GM23338 (cell line): ENCODE measurements at regions not wholly inside any gene's neighbourhood (a gene's known extent, or its start where the extent isn't known, plus 50 kb on each side); places are given as distances from the start of the nearest gene placed in this dataset.

Source experiments
- ATAC-seq: fragments of 200-7000 bp; cut with Tn5 transposase; 3 replicates; pipeline ENCODE4 v1.9.1; 2020
- DNase-seq: peaks from one replicate; pipeline ENCODE4 v3.0.0-alpha.2; 2015; ENCODE audit warnings: low spot score
- H2AFZ ChIP-seq: fragments of 200-600 bp; sonication (generic); 2 replicates; pipeline ENCODE4 v1.8.0; 2016; ENCODE audit warnings: antibody characterized with exemption, mild to moderate bottlenecking, moderate library complexity
- H3F3A ChIP-seq: fragments of 200-600 bp; sonication (generic); replicated peaks from 2 replicates; pipeline ENCODE4 v1.8.0; 2017; ENCODE audit warnings: antibody characterized with exemption, mixed run types, low read depth
- H3K27ac ChIP-seq: fragments of 200-600 bp; sonication (generic); 2 replicates; pipeline ENCODE4 v1.6.1; 2016; ENCODE audit warnings: low read depth
- H3K27me3 ChIP-seq: fragments of 200-600 bp; sonication (generic); 2 replicates; pipeline ENCODE4 v1.8.0; 2016; ENCODE audit warnings: mild to moderate bottlenecking, mixed run types, moderate library complexity; ENCODE audit not compliant: insufficient read depth
- H3K36me3 ChIP-seq: fragments of 200-600 bp; sonication (generic); 2 replicates; pipeline ENCODE4 v1.8.0; 2016; ENCODE audit warnings: mild to moderate bottlenecking; ENCODE audit not compliant: insufficient read depth
- H3K4me1 ChIP-seq: fragments of 200-600 bp; sonication (generic); 2 replicates; pipeline ENCODE4 v1.8.0; 2016; ENCODE audit warnings: mild to moderate bottlenecking, moderate library complexity; ENCODE audit not compliant: insufficient read depth
- H3K4me2 ChIP-seq: fragments of 200-600 bp; sonication (generic); 2 replicates; pipeline ENCODE4 v1.7.1; 2017; ENCODE audit warnings: mixed run types
- H3K4me3 ChIP-seq: fragments of 200-600 bp; sonication (generic); 2 replicates; pipeline ENCODE4 v1.6.1; 2016; ENCODE audit warnings: mixed run types
- H3K79me2 ChIP-seq: fragments of 200-600 bp; sonication (generic); replicated peaks from 2 replicates; pipeline ENCODE4 v1.8.0; 2017; ENCODE audit warnings: mild to moderate bottlenecking; ENCODE audit not compliant: insufficient read depth
- H3K9me2 ChIP-seq: fragments of 200-600 bp; sonication (generic); 2 replicates; pipeline ENCODE4 v1.8.0; 2017; ENCODE audit not compliant: insufficient read depth
- H4K20me1 ChIP-seq: fragments of 200-600 bp; sonication (generic); replicated peaks from 2 replicates; pipeline ENCODE4 v1.8.0; 2017; ENCODE audit warnings: mild to moderate bottlenecking; ENCODE audit not compliant: insufficient read depth
- H3K27ac Mint-ChIP-seq: 2 replicates; pipeline ENCODE4 v1.8.0; 2020; ENCODE audit warnings: inconsistent platforms, mild to moderate bottlenecking, moderate library complexity, mixed read lengths
- H3K27me3 Mint-ChIP-seq: 3 replicates; pipeline ENCODE4 v1.8.0; 2022; ENCODE audit warnings: low read depth, mild to moderate bottlenecking, moderate library complexity, mixed read lengths, inconsistent platforms; ENCODE audit not compliant: insufficient read depth, poor library complexity
- H3K36me3 Mint-ChIP-seq: 3 replicates; pipeline ENCODE4 v1.8.0; 2021; ENCODE audit warnings: low read depth, mild to moderate bottlenecking, inconsistent platforms, moderate library complexity, mixed read lengths
- H3K4me1 Mint-ChIP-seq: 3 replicates; pipeline ENCODE4 v1.8.0; 2020; ENCODE audit warnings: mild to moderate bottlenecking, inconsistent platforms, mixed read lengths
- H3K4me3 Mint-ChIP-seq: 3 replicates; pipeline ENCODE4 v1.8.0; 2021; ENCODE audit warnings: moderate library complexity, mild to moderate bottlenecking, inconsistent platforms, mixed read lengths
- H3K9me3 Mint-ChIP-seq: 3 replicates; pipeline ENCODE4 v1.8.0; 2020; ENCODE audit warnings: moderate library complexity, mild to moderate bottlenecking, inconsistent platforms, mixed read lengths
- CTCF ChIP-seq, 2 experiments: fragments of 200-600 bp in 1 of 2; sonication (generic) in 1 of 2; conservative IDR thresholded peaks; 2 replicates each; pipeline versions ENCODE4 v1.5.1 to v1.6.1; 2016 to 2017; ENCODE audit warnings: antibody characterized with exemption in 2 of 2, low read depth in 2 of 2, mild to moderate bottlenecking in 2 of 2, moderate library complexity in 1 of 2
- ETS1 ChIP-seq: IDR thresholded peaks from 2 replicates; pipeline ENCODE4 v1.6.1; 2016; ENCODE audit warnings: antibody characterized with exemption
- EZH2 ChIP-seq: fragments of 200-600 bp; sonication (generic); IDR thresholded peaks from one replicate; pipeline ENCODE4 v1.8.0; 2017; ENCODE audit warnings: antibody characterized with exemption, mild to moderate bottlenecking, low read depth; ENCODE audit not compliant: unreplicated experiment
- EZH2phosphoT487 ChIP-seq: fragments of 200-600 bp; sonication (generic); IDR thresholded peaks from one replicate; pipeline ENCODE4 v1.8.1; 2018; ENCODE audit warnings: antibody characterized with exemption; ENCODE audit not compliant: unreplicated experiment
- JUNB ChIP-seq: IDR thresholded peaks from one replicate; pipeline ENCODE4 v1.6.1; 2016; ENCODE audit warnings: antibody characterized with exemption; ENCODE audit not compliant: unreplicated experiment
- POLR2AphosphoS5 ChIP-seq: IDR thresholded peaks from 2 replicates; pipeline ENCODE4 v1.6.1; 2016; ENCODE audit warnings: antibody characterized with exemption, low read depth
- REST ChIP-seq: IDR thresholded peaks from one replicate; pipeline ENCODE4 v1.6.1; 2018; ENCODE audit warnings: antibody characterized with exemption; ENCODE audit not compliant: unreplicated experiment
- STAT1 ChIP-seq: IDR thresholded peaks from one replicate; pipeline ENCODE4 v1.6.1; 2016; ENCODE audit warnings: antibody characterized with exemption; ENCODE audit not compliant: unreplicated experiment
- ZNF114 ChIP-seq: fragments of 250-450 bp; sonication (Bioruptor Pico); IDR thresholded peaks from 2 replicates; pipeline ENCODE4 v1.5.0; 2020; ENCODE audit warnings: mild to moderate bottlenecking, moderate library complexity
- TF ChIP-seq, protein P1 (sequence below): fragments of 250-450 bp; sonication (Bioruptor Pico); IDR thresholded peaks from 2 replicates; pipeline ENCODE4 v1.5.0; 2020; ENCODE audit warnings: mild to moderate bottlenecking, moderate library complexity

- Histone ChIP-seq H3K36me3 (no peaks in the 10 kb centered on the region), H2AFZ (no peak overlapping the region), H3K27ac (no peak overlapping the region), H3F3A (no peaks in the 10 kb centered on the region), H3K4me2 (no peak overlapping the region), H3K4me3 (no peak overlapping the region), H3K9me2 (no peaks in the 10 kb centered on the region), H3K27me3 (no peaks in the 10 kb centered on the region), H4K20me1 (no peaks in the 10 kb centered on the region), H3K79me2 (no peaks in the 10 kb centered on the region), H3K4me1 (no peaks in the 10 kb centered on the region)
- no peak overlapping the region for H3K4me3 Mint-ChIP-seq
- no peak overlapping the region for H3K27ac Mint-ChIP-seq
- H3K9me3 Mint-ChIP-seq: no peaks in the 10 kb centered on the region
- H3K27me3 Mint-ChIP-seq: peaks cover 15% of the 10 kb centered on the region
- TF ChIP-seq ZNF114 (CRISPR knock-in tag) (no peak), JUNB (no peak), POLR2AphosphoS5 (no peak), STAT1 (no peak)
- ATAC-seq (peak; percentile 28), DNase-seq (no peak)
- no peaks in the 10 kb centered on the region; the same call in 2 of the 3 replicates for H3K36me3 Mint-ChIP-seq
- H3K4me1 Mint-ChIP-seq: peaks cover 17% of the 10 kb centered on the region
These were observed 52.8 kb upstream of the EGFL7 start for GRCh38 chr9:136609838-136610311.

- Histone ChIP-seq H3K9me2 (no peaks in the 10 kb centered on the region), H3K27ac (no peak overlapping the region), H3K79me2 (no peaks in the 10 kb centered on the region), H2AFZ (no peak overlapping the region; the same call in 1 of the 2 replicates), H3K27me3 (no peaks in the 10 kb centered on the region), H3K36me3 (no peaks in the 10 kb centered on the region), H3K4me2 (no peak overlapping the region), H4K20me1 (no peaks in the 10 kb centered on the region), H3F3A (no peaks in the 10 kb centered on the region), H3K4me1 (0 out of 2 replicates have a peak, but pooled peaks cover 4% of the 10 kb centered on the region), H3K4me3 (no peak overlapping the region)
- Mint-ChIP-seq H3K4me3 (no peak overlapping the region), H3K36me3 (no peaks in the 10 kb centered on the region; the same call in 2 of the 3 replicates), H3K27me3 (peaks cover 15% of the 10 kb centered on the region), H3K4me1 (peaks cover 19% of the 10 kb centered on the region), H3K9me3 (no peaks in the 10 kb centered on the region), H3K27ac (no peak overlapping the region)
- ATAC-seq (no peak), DNase-seq (no peak)
- no peak for TF ChIP-seq EZH2
- no peak for TF ChIP-seq ETS1
- TF ChIP-seq REST: no peak
- TF ChIP-seq POLR2AphosphoS5: no peak
- TF ChIP-seq, protein P1, sequence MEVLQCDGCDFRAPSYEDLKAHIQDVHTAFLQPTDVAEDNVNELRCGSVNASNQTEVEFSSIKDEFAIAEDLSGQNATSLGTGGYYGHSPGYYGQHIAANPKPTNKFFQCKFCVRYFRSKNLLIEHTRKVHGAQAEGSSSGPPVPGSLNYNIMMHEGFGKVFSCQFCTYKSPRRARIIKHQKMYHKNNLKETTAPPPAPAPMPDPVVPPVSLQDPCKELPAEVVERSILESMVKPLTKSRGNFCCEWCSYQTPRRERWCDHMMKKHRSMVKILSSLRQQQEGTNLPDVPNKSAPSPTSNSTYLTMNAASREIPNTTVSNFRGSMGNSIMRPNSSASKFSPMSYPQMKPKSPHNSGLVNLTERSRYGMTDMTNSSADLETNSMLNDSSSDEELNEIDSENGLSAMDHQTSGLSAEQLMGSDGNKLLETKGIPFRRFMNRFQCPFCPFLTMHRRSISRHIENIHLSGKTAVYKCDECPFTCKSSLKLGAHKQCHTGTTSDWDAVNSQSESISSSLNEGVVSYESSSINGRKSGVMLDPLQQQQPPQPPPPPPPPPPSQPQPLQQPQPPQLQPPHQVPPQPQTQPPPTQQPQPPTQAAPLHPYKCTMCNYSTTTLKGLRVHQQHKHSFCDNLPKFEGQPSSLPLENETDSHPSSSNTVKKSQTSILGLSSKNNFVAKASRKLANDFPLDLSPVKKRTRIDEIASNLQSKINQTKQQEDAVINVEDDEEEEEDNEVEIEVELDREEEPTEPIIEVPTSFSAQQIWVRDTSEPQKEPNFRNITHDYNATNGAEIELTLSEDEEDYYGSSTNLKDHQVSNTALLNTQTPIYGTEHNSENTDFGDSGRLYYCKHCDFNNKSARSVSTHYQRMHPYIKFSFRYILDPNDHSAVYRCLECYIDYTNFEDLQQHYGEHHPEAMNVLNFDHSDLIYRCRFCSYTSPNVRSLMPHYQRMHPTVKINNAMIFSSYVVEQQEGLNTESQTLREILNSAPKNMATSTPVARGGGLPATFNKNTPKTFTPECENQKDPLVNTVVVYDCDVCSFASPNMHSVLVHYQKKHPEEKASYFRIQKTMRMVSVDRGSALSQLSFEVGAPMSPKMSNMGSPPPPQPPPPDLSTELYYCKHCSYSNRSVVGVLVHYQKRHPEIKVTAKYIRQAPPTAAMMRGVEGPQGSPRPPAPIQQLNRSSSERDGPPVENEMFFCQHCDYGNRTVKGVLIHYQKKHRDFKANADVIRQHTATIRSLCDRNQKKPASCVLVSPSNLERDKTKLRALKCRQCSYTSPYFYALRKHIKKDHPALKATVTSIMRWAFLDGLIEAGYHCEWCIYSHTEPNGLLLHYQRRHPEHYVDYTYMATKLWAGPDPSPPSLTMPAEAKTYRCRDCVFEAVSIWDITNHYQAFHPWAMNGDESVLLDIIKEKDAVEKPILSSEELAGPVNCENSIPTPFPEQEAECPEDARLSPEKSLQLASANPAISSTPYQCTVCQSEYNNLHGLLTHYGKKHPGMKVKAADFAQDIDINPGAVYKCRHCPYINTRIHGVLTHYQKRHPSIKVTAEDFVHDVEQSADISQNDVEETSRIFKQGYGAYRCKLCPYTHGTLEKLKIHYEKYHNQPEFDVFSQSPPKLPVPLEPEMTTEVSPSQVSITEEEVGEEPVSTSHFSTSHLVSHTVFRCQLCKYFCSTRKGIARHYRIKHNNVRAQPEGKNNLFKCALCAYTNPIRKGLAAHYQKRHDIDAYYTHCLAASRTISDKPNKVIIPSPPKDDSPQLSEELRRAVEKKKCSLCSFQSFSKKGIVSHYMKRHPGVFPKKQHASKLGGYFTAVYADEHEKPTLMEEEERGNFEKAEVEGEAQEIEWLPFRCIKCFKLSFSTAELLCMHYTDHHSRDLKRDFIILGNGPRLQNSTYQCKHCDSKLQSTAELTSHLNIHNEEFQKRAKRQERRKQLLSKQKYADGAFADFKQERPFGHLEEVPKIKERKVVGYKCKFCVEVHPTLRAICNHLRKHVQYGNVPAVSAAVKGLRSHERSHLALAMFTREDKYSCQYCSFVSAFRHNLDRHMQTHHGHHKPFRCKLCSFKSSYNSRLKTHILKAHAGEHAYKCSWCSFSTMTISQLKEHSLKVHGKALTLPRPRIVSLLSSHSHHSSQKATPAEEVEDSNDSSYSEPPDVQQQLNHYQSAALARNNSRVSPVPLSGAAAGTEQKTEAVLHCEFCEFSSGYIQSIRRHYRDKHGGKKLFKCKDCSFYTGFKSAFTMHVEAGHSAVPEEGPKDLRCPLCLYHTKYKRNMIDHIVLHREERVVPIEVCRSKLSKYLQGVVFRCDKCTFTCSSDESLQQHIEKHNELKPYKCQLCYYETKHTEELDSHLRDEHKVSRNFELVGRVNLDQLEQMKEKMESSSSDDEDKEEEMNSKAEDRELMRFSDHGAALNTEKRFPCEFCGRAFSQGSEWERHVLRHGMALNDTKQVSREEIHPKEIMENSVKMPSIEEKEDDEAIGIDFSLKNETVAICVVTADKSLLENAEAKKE (CRISPR knock-in tag): no peak
- no peak for TF ChIP-seq EZH2phosphoT487
- TF ChIP-seq CTCF (conservative IDR thresholded peaks at IDR 0.05; ENCODE audit: low read depth in 2 of 2): no peak
- no peak for TF ChIP-seq ZNF114 (CRISPR knock-in tag)
- no peak for TF ChIP-seq JUNB
These were observed 53.6 kb upstream of the EGFL7 start for GRCh38 chr9:136609160-136609475.
